NCI-H82 treated with DMSO at 0.1 percent for 48 hours (cell line): ENCODE measurements at regions not wholly inside any gene's neighbourhood (a gene's known extent, or its start where the extent isn't known, plus 50 kb on each side); places are given as distances from the start of the nearest gene placed in this dataset.

Experiments used
- DNase-seq: peaks from one replicate; lab custom pipeline; 2025; ENCODE audit not compliant: unreplicated experiment; lab: John Stamatoyannopoulos, UW

GRCh38 chr2:14363976-14364375 lies 268.5 kb upstream of the LRATD1 start:
- no peak for DNase-seq

- no peak for DNase-seq
These were observed 268.0 kb upstream of the LRATD1 start for GRCh38 chr2:14364471-14364870.

- no peak for DNase-seq
These were observed 247.5 kb upstream of the LRATD1 start for GRCh38 chr2:14385043-14385442.

GRCh38 chr2:14387332-14387731 lies 245.2 kb upstream of the LRATD1 start:
- no peak for DNase-seq

GRCh38 chr2:14388724-14389123 lies 243.8 kb upstream of the LRATD1 start:
- DNase-seq: no peak

- DNase-seq: no peak
These were observed 235.9 kb upstream of the LRATD1 start for GRCh38 chr2:14396533-14397083.

- no peak for DNase-seq
These were observed 233.9 kb upstream of the LRATD1 start for GRCh38 chr2:14398641-14399040.

GRCh38 chr2:14401873-14402272 lies 230.6 kb upstream of the LRATD1 start:
- DNase-seq: peak; percentile 86

- DNase-seq: no peak
These were observed 223.8 kb upstream of the LRATD1 start for GRCh38 chr2:14408695-14409094.

GRCh38 chr2:14417551-14417950 lies 215.0 kb upstream of the LRATD1 start:
- no peak for DNase-seq

GRCh38 chr2:14418115-14418514 lies 214.4 kb upstream of the LRATD1 start:
- DNase-seq: no peak

- no peak for DNase-seq
These were observed 211.7 kb upstream of the LRATD1 start for GRCh38 chr2:14420851-14421250.

GRCh38 chr2:14422426-14422825 lies 210.1 kb upstream of the LRATD1 start:
- DNase-seq: no peak

- DNase-seq: no peak
These were observed 209.2 kb upstream of the LRATD1 start for GRCh38 chr2:14423145-14423906.

GRCh38 chr2:14424478-14425390 lies 207.8 kb upstream of the LRATD1 start:
- DNase-seq: no peak

GRCh38 chr2:14425869-14426268 lies 206.6 kb upstream of the LRATD1 start:
- no peak for DNase-seq

GRCh38 chr2:14428056-14428455 lies 204.5 kb upstream of the LRATD1 start:
- no peak for DNase-seq

- DNase-seq: no peak
These were observed 198.5 kb upstream of the LRATD1 start for GRCh38 chr2:14433946-14434495.

GRCh38 chr2:14445670-14446069 lies 186.8 kb upstream of the LRATD1 start:
- no peak for DNase-seq

GRCh38 chr2:14448340-14448739 lies 184.2 kb upstream of the LRATD1 start:
- DNase-seq: no peak

GRCh38 chr2:14451312-14451711 lies 181.2 kb upstream of the LRATD1 start:
- DNase-seq: peak; percentile 10

GRCh38 chr2:14454202-14454601 lies 178.3 kb upstream of the LRATD1 start:
- DNase-seq: no peak
